ENCODE measurements at regions not wholly inside any gene's neighbourhood (a gene's known extent, or its start where the extent isn't known, plus 50 kb on each side); places are given as distances from the start of the nearest gene placed in this dataset.

DNA sequence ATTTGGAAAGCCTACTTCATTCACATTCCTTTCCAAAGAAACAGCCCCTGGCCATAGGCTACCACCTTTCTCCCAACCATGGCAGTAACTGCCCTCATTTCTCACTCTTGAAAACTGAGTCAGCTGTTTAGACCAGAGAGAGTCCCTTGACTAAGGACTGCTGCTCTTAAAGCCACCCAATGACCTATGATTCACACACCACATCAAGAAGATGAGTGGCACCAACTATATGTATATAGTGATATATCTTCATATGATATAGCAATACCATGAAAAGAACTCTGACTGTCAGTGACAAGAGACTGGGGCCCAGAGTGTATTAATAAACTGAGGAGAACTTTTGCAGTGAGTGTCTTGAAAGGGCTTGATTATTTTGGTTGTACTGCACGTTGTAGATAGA is 404.5 kb upstream of the ASIC2 start:
- TF ChIP-seq ZNF70 (CRISPR knock-in tag; IDR thresholded peaks at IDR 0.05) (no peak), RARB (CRISPR knock-in tag; IDR thresholded peaks at IDR 0.05) (no peak), SNAI2 (CRISPR knock-in tag; IDR thresholded peaks at IDR 0.05) (no peak), BACH2 (CRISPR knock-in tag; IDR thresholded peaks at IDR 0.05; ENCODE audit: borderline replicate concordance) (no peak), ARNTL (CRISPR knock-in tag; IDR thresholded peaks at IDR 0.05; ENCODE audit: borderline replicate concordance, low read depth) (no peak), GLIS3 (CRISPR knock-in tag; IDR thresholded peaks at IDR 0.05) (no peak), ZFP30 (CRISPR knock-in tag; IDR thresholded peaks at IDR 0.05) (no peak), ZNF8 (CRISPR knock-in tag; IDR thresholded peaks at IDR 0.05) (no peak)
- TF ChIP-seq, protein P1, sequence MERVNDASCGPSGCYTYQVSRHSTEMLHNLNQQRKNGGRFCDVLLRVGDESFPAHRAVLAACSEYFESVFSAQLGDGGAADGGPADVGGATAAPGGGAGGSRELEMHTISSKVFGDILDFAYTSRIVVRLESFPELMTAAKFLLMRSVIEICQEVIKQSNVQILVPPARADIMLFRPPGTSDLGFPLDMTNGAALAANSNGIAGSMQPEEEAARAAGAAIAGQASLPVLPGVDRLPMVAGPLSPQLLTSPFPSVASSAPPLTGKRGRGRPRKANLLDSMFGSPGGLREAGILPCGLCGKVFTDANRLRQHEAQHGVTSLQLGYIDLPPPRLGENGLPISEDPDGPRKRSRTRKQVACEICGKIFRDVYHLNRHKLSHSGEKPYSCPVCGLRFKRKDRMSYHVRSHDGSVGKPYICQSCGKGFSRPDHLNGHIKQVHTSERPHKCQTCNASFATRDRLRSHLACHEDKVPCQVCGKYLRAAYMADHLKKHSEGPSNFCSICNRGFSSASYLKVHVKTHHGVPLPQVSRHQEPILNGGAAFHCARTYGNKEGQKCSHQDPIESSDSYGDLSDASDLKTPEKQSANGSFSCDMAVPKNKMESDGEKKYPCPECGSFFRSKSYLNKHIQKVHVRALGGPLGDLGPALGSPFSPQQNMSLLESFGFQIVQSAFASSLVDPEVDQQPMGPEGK (CRISPR knock-in tag; IDR thresholded peaks at IDR 0.05; ENCODE audit: borderline replicate concordance), result no peak
